NAMALWA (cell line): ENCODE measurements at regions not wholly inside any gene's neighbourhood (a gene's known extent, or its start where the extent isn't known, plus 50 kb on each side); places are given as distances from the start of the nearest gene placed in this dataset.

Experiments used
- DNase-seq: peaks from one replicate; pipeline ENCODE4 v3.0.0-alpha.2; 2015; ENCODE audit warnings: low spot score

DNA sequence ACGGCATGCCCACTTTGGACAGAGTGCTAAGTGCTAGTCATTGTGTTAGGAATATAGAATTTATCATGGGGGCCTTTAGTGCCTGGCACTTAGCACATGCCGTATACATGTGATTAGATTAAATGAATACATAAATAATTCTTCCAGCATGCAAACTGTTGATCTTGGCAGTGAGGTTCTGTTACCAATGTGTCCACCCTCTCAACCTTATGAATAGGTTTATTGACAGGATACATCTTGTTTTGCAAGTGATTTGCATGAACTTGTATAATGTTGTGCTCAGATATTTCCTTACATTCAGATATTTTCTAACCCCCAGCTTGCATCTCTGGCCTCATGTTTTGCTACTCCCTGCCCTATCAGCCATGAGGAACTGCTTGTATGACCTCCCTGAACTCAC is 60.3 kb upstream of the ZNF648 start:
- no peak for DNase-seq

DNA sequence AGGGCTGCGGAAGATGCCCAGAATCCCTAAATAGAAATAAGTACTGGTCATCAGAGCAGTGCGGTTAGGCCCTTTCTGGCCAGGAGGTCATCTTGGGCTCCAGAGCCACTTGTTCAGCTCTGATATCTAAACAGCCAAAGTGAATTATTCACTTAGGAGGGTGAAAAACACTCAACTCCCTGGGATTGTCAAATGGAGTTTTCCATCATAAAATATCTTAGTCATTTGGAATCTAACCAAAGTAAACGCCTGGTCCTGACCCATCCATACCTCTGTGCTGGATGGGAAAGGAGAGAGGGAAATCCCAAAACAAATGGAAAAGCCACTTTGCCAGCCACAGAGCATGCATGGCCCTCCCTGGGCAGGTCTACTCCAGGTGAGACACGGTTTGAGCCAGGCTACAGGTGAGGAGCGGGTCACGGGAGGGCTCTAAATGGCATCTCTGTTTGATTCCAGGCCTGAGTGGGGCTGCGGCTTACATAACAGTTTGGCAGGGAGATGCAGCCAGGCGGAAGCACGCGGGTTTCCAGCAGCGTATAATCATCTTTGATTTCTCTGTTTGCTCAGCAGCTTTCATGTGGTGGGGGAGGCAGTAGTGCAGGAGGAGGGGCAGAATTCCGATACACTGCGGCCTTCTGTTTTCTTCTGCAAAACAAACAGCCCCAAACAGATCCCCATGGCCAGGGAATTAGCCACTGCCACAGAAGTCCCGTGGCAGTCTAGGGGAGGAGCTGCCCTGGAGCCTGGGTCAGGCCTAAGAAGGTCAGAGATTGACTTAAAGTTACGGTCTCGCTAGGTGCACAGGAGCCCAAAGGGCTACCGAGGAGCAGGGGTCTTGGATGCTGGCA is 59.1 kb upstream of the ZNF648 start:
- no peak for DNase-seq

DNA sequence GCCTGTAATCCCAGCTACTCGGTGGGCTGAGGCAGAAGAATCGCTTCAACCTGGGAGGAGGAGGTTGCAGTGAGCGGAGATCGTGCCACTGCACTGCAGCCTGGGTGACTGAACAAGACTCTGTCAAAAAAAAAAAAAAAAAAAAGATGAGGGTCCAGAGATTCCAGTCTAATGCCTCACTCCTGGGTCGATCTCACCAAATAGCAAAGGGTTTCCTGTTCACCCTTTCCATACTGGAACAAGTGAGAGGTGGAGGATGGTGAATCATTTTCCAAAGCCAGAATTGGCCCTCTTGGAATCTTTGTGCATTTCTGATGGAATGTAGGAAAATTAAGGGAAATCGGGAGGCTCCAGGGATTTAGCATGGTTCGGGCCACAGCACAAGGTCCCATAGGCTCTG is 58.1 kb upstream of the ZNF648 start:
- no peak for DNase-seq

DNA sequence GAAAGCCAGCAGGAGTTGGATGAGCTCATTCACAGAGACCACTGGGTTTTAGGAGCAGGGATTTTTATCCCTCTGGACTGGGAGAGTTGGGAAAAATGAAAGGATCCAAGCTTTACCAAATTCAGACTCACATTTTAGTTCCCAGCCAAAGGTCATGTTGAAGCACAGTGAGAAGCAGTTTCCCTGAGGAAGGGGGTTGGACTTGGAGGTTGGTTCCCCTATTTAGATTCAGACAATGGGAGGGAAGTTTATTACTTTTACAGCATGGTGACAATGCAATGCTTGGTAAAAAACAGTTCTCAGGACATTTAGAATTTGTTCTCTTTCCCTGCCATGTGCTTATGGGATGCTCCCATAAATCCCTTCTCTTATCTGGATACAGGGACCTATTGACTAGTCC is 57.3 kb upstream of the ZNF648 start:
- no peak for DNase-seq

DNA sequence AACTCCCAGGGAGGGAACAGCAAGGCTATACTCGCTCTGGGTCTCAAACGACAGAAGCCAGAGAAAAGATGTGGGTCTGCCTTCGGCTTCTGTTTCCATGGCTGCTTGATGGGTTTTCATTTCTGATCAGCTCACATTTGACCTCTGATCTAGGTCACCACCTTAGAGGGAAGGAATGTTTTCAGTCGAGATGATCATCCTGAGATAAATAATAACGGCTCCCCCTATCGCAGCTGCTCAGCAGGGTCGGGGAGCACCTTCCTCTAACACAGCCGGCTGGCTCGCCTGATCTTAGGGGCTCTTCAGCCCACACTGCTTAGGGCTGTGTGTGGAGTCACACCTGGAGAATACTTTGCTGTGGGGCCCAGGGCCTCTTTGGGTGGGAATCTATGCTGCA is 53.1 kb upstream of the ZNF648 start:
- no peak for DNase-seq

DNA sequence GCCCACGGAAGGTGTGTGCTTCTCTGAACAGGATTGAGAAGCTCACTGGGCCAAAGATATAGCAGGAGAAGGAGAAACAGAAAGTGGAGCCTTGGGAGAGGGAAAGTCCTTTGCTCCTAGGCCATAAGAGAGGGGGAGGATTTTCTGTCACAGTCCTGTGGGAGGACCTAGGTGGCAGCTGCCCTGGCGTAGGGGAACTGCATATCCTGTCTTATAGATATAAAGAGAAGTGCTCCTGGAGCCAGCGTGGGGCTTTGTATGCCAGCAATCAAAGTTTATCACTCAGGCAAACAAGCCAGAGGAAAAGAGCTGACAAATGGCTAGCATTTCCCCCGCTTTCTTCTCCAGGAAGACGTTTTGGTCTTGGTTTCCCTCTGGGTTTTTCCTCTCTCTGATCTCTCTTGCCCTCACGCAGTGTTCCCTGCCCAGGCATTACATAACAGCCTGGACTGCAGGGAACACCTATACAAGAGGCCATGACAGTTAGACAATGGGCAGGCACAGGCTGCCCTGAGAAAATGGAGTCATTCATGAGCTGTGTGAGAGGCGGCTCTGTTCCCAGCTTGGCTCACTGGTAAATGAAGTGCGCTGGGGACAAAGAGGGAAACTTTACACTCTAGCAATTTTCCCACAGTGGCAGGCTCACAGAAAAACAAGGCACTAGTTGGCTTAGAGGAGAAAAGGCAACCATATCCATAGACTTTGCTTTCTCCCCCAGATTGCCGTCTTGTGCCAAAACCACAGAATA is 52.5 kb upstream of the ZNF648 start:
- no peak for DNase-seq

DNA sequence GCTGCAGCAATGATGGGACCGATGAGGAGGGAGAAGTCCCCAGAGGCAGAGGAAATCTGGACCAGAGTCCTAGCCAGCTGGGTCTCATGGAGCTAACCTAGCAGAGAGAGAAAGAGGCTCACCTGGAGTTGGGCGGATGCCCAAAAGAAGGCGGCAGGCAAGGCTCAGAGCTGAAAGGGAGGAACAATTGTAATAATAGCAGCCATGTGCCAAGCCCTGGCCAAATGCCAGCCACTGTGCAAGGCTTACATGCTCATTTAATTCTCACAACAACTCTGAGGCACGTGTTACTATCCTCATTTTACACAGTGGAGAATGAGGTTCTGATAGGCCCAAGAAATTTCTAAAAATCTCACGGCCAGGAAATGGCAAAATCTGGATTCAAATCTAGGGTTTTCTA is 50.0 kb upstream of the ZNF648 start:
- DNase-seq = no peak
